Dermis blood vessel endothelial cell (primary cell): ENCODE measurements at regions not wholly inside any gene's neighbourhood (a gene's known extent, or its start where the extent isn't known, plus 50 kb on each side); places are given as distances from the start of the nearest gene placed in this dataset.
"Not testable (repeated sequence)": the region's sequence is repeated elsewhere in the genome, so short reads cannot be mapped to it uniquely, and the experiment has no call there.

Experiments
- DNase-seq: peaks from one replicate; pipeline ENCODE4 v3.0.0; 2010

DNA sequence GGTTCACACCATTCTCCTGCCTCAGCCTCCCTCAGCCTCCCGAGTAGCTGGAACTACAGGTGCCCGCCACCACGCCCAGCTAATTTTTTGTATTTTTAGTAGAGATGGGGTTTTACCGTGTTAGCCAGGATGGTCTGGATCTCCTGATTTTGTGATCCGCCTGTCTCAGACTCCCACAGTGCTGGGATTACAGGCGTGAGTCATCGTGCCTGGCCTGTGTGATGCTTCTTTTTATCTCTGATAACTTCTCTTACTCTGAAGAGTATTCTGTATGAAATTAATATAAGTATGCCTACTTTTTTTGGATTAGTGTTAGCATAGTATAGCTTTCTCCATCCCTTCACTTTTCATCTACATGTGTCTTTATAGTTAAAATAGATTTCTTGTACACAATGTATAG is 180.8 kb upstream of the GALNT15 start:
- not testable (repeated sequence) for DNase-seq

- not testable (repeated sequence) for DNase-seq
Observed at GRCh38 chr3:15996496-15996895, 178.0 kb upstream of the GALNT15 start.

- DNase-seq: no peak
Observed at GRCh38 chr3:15997274-15997943, 177.1 kb upstream of the GALNT15 start.

DNA sequence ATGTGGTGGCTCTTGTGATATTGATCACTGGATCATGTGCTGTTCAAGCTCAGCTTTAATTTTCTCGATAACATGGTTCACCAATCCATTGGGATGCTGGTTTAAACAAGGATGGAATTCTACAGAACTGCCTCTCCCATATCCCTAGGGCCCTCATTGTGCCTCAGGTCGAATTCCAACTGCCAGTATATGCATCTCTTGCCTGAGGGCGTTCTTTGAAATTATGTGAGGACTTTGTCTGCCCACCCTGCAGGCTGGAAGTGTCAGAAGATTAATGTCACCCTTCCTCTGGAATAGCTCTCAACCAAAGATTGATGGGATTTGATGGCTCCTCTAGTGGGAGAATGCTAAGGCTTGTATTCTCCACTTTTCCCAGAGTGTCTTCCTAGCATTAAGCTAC is 175.6 kb upstream of the GALNT15 start:
- no peak for DNase-seq

GRCh38 chr3:16004812-16005211 is 169.7 kb upstream of the GALNT15 start:
- DNase-seq: no peak

DNA sequence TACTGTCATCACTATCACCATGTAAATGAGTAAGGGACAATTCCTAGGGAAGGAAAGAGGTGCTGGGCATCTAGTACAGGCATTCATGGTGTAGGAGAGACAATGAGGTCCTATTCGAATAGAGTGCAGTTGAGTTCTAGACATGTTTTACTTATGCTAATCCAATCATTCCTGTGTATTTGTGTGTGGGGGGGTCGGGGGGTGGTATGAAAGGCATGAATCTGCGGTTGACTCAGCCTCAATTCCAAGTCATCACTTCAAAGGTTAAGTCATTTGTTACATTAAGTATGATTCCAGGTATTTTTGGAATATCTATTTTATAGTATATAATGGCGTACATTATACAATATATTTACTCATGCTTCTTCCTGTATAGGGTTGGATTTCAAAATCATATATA is 163.1 kb upstream of the GALNT15 start:
- no peak for DNase-seq

- no peak for DNase-seq
Observed at GRCh38 chr3:16012086-16012485, 162.4 kb upstream of the GALNT15 start.

GRCh38 chr3:16013568-16013967 is 160.9 kb upstream of the GALNT15 start:
- peak; percentile 48 for DNase-seq

DNA sequence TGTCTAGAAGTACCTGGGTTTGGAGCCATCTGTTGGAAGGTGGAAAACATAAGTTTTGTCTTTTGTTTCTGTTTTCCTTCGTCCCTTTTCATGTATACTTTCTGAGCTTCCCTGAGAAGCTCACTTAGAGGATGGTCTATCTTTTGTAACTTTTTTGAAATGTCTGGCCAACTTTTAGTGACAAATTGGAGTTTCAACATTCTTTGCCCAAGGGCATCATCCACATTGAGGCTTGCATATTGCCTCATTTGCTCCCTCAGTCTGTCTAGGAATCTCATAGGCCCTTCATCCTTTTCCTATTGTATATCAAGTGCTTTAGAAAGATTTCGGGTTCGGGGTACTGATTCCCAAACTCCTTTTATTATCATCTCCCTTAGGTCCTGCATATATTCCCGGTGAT is 152.7 kb upstream of the GALNT15 start:
- not testable (repeated sequence) for DNase-seq

DNA sequence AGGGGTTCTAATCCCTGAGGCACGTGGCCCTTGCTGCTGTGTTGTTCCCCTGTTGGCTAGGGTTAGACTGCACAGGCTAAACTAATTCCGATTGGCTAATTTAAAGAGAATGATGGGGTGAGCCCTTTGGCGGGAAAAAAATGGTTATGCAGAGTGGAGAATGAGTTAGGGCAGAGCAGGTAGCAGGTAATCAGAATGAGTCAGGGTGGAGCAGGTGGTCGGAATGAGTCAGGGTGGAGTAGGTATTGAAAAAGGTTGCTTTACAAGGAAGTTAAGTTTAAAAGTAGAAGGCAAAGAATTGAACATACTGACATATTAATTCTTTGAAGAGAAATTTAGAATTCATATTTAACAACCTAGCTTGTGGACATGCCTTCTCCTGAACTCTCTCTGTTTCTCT is 150.6 kb upstream of the GALNT15 start:
- not testable (repeated sequence) for DNase-seq

DNA sequence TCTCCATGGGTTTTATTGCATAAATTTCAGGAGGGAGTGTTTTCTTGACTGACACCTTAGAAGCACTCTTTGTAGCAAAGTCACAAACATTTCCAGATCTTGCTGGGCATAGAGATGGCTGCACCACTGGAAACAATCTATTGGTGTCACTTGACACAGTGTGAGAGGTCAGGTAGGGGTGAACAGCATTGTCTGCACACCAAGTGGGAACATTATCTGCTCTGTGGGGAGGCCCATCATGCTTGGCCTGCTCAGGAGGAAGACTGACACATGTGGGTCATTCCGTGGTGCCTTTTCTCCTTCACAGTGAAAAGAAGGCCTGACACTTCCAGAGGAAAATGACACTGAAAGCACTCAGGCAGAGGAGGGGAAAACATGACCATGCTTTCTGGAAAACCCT is 149.9 kb upstream of the GALNT15 start:
- no peak for DNase-seq

DNA sequence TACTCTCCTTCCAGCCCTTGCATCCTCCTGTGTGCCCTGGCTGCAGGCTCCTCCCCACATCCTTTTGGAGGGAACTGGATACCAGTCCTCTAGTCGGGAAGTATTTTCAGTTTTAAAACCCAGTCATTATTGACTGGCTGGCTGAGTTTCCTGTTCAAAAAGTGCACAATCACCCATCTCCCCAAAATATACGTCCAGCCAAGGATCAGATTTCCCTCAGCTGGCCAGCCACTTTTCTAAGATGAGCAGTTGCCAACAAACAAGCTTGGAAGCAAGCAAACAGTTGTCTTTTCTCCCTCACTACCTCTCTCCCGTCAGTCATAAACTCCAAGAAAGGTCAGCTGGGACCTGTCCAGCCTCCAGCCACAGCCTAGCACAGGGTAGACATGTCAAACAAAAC is 147.7 kb upstream of the GALNT15 start:
- no peak for DNase-seq

- DNase-seq: no peak
Observed at GRCh38 chr3:16028604-16029003, 145.9 kb upstream of the GALNT15 start.

GRCh38 chr3:16030342-16030741 is 144.1 kb upstream of the GALNT15 start:
- DNase-seq: no peak

DNA sequence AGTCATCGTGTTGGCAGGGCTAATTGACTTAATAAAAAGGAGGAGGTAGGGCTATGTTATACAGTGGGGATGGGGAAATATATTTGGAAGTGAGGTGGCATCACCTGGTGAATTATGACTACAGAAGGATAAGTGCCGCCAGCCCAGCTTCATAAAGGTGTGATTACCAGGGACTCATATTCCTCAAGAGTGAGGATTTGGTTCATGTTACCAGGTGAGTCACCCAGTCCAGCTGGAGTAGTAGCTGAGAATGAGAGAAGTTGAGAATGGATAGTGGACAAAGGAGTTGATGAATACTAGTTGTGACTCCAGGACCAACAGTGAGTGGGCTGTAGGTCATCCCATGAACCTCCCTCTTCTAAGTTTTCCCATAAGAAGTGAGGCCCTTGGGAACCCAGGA is 143.0 kb upstream of the GALNT15 start:
- no peak for DNase-seq

GRCh38 chr3:16033889-16034687 is 140.4 kb upstream of the GALNT15 start:
- DNase-seq: no peak

- DNase-seq: no peak
Observed at GRCh38 chr3:16040991-16041390, 133.5 kb upstream of the GALNT15 start.

GRCh38 chr3:16048435-16049318 is 125.8 kb upstream of the GALNT15 start:
- DNase-seq: peak; percentile 88

GRCh38 chr3:16050641-16051467 is 123.6 kb upstream of the GALNT15 start:
- peak; percentile 95 for DNase-seq

- DNase-seq: no peak
Observed at GRCh38 chr3:16051691-16052090, 122.8 kb upstream of the GALNT15 start.

- DNase-seq: no peak
Observed at GRCh38 chr3:16052964-16053363, 121.5 kb upstream of the GALNT15 start.

DNA sequence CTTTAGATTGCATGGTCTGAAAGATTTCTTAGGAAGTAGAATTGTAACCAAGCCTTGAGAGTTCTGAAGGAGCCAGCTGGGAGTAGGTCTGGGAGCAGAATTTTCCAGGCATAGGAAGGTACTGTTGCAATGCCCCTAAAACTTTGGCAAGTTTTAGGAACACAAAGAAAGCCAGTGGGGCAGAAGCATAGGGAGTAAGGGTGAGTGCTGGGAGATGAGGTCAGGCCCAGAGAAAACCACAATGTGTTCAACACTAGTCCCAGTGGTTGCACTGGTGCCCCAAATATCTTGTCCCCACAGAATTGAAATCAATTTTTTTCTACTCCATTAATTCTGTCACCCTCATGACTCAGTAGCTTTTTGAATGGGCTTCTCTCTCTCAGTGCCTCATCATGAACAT is 120.7 kb upstream of the GALNT15 start:
- no peak for DNase-seq
